Neuronal stem cell (in vitro differentiated cells): ENCODE measurements at regions not wholly inside any gene's neighbourhood (a gene's known extent, or its start where the extent isn't known, plus 50 kb on each side); places are given as distances from the start of the nearest gene placed in this dataset.

Experiments used
- DNase-seq: peaks from one replicate; pipeline ENCODE4 v3.0.0-alpha.2; 2013; ENCODE audit warnings: low spot score
- H2AFZ ChIP-seq: one replicate; pipeline ENCODE4 v1.6.1; 2013; ENCODE audit warnings: mild to moderate bottlenecking, low read length, inconsistent platforms
- H2AK5ac ChIP-seq: 2 replicates; pipeline ENCODE4 v1.6.1; 2013; ENCODE audit warnings: low read depth, mild to moderate bottlenecking, inconsistent platforms, low read length, moderate library complexity, mixed read lengths
- H2BK120ac ChIP-seq: 2 replicates; pipeline ENCODE4 v1.6.1; 2013; ENCODE audit warnings: low read depth, mild to moderate bottlenecking, inconsistent platforms, low read length, moderate library complexity, mixed read lengths
- H2BK12ac ChIP-seq: one replicate; pipeline ENCODE4 v1.6.1; 2013; ENCODE audit warnings: low read length, inconsistent platforms
- H2BK15ac ChIP-seq: 2 replicates; pipeline ENCODE4 v1.6.1; 2013; ENCODE audit warnings: mild to moderate bottlenecking, low read length, inconsistent platforms, mixed read lengths
- H2BK5ac ChIP-seq: one replicate; pipeline ENCODE4 v1.6.1; 2013; ENCODE audit warnings: inconsistent platforms, mild to moderate bottlenecking, low read length, moderate library complexity
- H3K14ac ChIP-seq: one replicate; pipeline ENCODE4 v1.6.1; 2013; ENCODE audit warnings: low read length, inconsistent platforms
- H3K18ac ChIP-seq: 2 replicates; pipeline ENCODE4 v1.6.1; 2013; ENCODE audit warnings: low read length, inconsistent platforms
- H3K23ac ChIP-seq: 2 replicates; pipeline ENCODE4 v1.6.1; 2013; ENCODE audit warnings: low read depth, mild to moderate bottlenecking, mixed read lengths, low read length, inconsistent platforms; ENCODE audit not compliant: poor library complexity
- H3K27ac ChIP-seq: replicated peaks from 3 replicates; pipeline ENCODE4 v1.5.1; 2013; ENCODE audit warnings: low read length, inconsistent platforms
- H3K27me3 ChIP-seq, 3 experiments: 2 replicates each; pipeline ENCODE4 v1.6.1; 2013; ENCODE audit warnings: low read length in 3 of 3, mild to moderate bottlenecking in 2 of 3, inconsistent platforms in 1 of 3, low read depth in 1 of 3, mixed read lengths in 1 of 3, moderate library complexity in 1 of 3; ENCODE audit not compliant: control insufficient read depth in 3 of 3, insufficient read depth in 3 of 3
- H3K36me3 ChIP-seq, 2 donors: replicated peaks in 1 of 2; 2 replicates each; pipeline ENCODE4 v1.6.1; 2013; ENCODE audit warnings: low read length in 2 of 2; ENCODE audit not compliant: control insufficient read depth in 2 of 2, insufficient read depth in 2 of 2
- H3K4ac ChIP-seq: 2 replicates; pipeline ENCODE4 v1.6.1; 2013; ENCODE audit warnings: inconsistent platforms, mild to moderate bottlenecking, low read length, moderate library complexity
- H3K4me1 ChIP-seq, 2 donors: 1 replicate in 1 of 2; 2 replicates in 1 of 2; pipeline ENCODE4 v1.6.1; 2013; ENCODE audit warnings: low read length in 2 of 2, low read depth in 1 of 2; ENCODE audit not compliant: control insufficient read depth in 2 of 2, insufficient read depth in 1 of 2
- H3K4me2 ChIP-seq: one replicate; pipeline ENCODE4 v1.6.1; 2013; ENCODE audit warnings: mild to moderate bottlenecking, low read length, inconsistent platforms; ENCODE audit not compliant: insufficient read depth, poor library complexity, severe bottlenecking
- H3K4me3 ChIP-seq, 2 donors: 2 replicates each; pipeline ENCODE4 v1.5.1; 2013; ENCODE audit warnings: low read length in 2 of 2, mild to moderate bottlenecking in 2 of 2, inconsistent platforms in 1 of 2, moderate library complexity in 1 of 2
- H3K79me1 ChIP-seq: one replicate; pipeline ENCODE4 v1.6.1; 2013; ENCODE audit warnings: low read depth, mild to moderate bottlenecking, inconsistent platforms, low read length, moderate library complexity
- H3K9ac ChIP-seq: one replicate; pipeline ENCODE4 v1.6.1; 2013; ENCODE audit warnings: mild to moderate bottlenecking, low read depth, low read length, inconsistent platforms; ENCODE audit not compliant: poor library complexity
- H3K9me3 ChIP-seq, 2 donors: replicated peaks in 1 of 2; 2 replicates each; pipeline versions ENCODE3 to v1.6.1; 2013; ENCODE audit warnings: low read length in 2 of 2, mild to moderate bottlenecking in 2 of 2, inconsistent platforms in 1 of 2, low read depth in 1 of 2, mixed read lengths in 1 of 2, moderate library complexity in 1 of 2; ENCODE audit not compliant: control insufficient read depth in 2 of 2, insufficient read depth in 1 of 2
- H4K8ac ChIP-seq: one replicate; pipeline ENCODE4 v1.6.1; 2013; ENCODE audit warnings: low read depth, mild to moderate bottlenecking, inconsistent platforms, low read length, moderate library complexity
- H4K91ac ChIP-seq: one replicate; pipeline ENCODE4 v1.6.1; 2013; ENCODE audit warnings: low read length, low read depth, mild to moderate bottlenecking, inconsistent platforms; ENCODE audit not compliant: poor library complexity
- WGBS, 2 donors: extraction: QIAGEN DNeasy Blood & Tissue Kit; methylation state at CpG; one replicate each; pipeline ENCODE4 v1.1.7; 2013; ENCODE audit warnings: missing lambda C conversion rate in 2 of 2, mixed read lengths in 1 of 2; ENCODE audit not compliant: insufficient read length in 2 of 2, insufficient replicate concordance in 1 of 2; ENCODE audit errors: extremely low coverage in 2 of 2; 5-methylcytosine and 5-hydroxymethylcytosine counted together

- Histone ChIP-seq H3K14ac (no peak overlapping the region), H2AFZ (no peak overlapping the region), H2BK120ac (no peak overlapping the region), H3K23ac (no peak overlapping the region), H3K36me3 (no peaks in the 10 kb centered on the region), H3K27me3 (no peaks in the 10 kb centered on the region), H2BK15ac (no peak overlapping the region), H2BK5ac (no peak overlapping the region), H3K4me2 (no peak overlapping the region), H2BK12ac (no peak overlapping the region), H2AK5ac (no peak overlapping the region), H3K9ac (no peak overlapping the region), H3K4me1 (no peaks in the 10 kb centered on the region), H3K18ac (no peak overlapping the region), H4K8ac (no peak overlapping the region), H3K27ac (no peak overlapping the region), H3K4ac (no peak overlapping the region), H3K4me3 (no peak overlapping the region), H3K79me1 (no peaks in the 10 kb centered on the region), H4K91ac (no peak overlapping the region), H3K9me3 (no peaks in the 10 kb centered on the region)
- no peak for DNase-seq
Observed at GRCh38 chr5:51829691-51830090, 446.4 kb downstream of the ISL1 start.

DNA sequence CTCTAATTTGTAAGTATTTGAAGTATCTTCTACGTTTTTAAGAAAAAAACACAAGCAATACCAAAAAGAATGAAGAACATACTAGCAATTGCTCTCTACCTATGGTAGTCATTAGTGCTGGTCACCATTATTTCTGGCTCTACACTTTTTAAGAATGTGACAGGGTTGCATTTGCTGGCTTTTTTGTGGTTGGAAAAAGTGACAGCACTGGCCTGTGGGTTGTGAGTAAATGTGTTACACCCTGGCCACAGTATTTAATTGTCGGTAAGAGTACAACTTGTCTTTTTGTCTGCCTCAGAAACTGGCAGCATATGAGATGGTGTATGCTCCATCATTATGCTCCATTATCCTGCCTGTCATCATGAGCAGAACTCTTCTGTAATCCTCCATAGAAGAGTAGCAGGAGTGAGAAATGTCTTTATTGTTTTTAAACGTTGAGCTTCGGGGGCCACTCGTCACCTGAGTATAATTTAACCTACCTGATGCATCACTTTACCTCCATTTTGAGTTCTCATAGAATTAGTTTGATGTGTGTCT lies 449.8 kb downstream of the ISL1 start:
- WGBS, 2 donors, result no CpG with 5 or more reads among the region's 5 CpGs
- Histone ChIP-seq H3K9me3 (no peaks in the 10 kb centered on the region), H2AFZ (no peak overlapping the region), H3K4me1 (no peaks in the 10 kb centered on the region), H2BK5ac (no peak overlapping the region), H3K36me3 (no peaks in the 10 kb centered on the region), H2AK5ac (no peak overlapping the region), H3K4me2 (no peak overlapping the region), H3K4me3 (no peak overlapping the region), H3K23ac (no peak overlapping the region), H4K91ac (no peak overlapping the region), H2BK15ac (no peak overlapping the region), H3K14ac (no peak overlapping the region), H3K4ac (no peak overlapping the region), H2BK120ac (no peak overlapping the region), H4K8ac (no peak overlapping the region), H2BK12ac (no peak overlapping the region), H3K9ac (no peak overlapping the region), H3K27me3 (no peaks in the 10 kb centered on the region), H3K18ac (no peak overlapping the region), H3K27ac (no peak overlapping the region), H3K79me1 (no peaks in the 10 kb centered on the region)
- no peak for DNase-seq

- Histone ChIP-seq H3K36me3 (no peaks in the 10 kb centered on the region), H3K9me3 (no peaks in the 10 kb centered on the region), H3K4me3 (no peak overlapping the region), H3K4ac (no peak overlapping the region), H3K4me2 (no peak overlapping the region), H2BK15ac (no peak overlapping the region), H3K18ac (no peak overlapping the region), H4K91ac (no peak overlapping the region), H2BK12ac (no peak overlapping the region), H2AK5ac (no peak overlapping the region), H3K23ac (no peak overlapping the region), H3K27me3 (no peaks in the 10 kb centered on the region), H2AFZ (no peak overlapping the region), H3K79me1 (no peaks in the 10 kb centered on the region), H2BK120ac (no peak overlapping the region), H3K9ac (no peak overlapping the region), H3K4me1 (no peaks in the 10 kb centered on the region), H4K8ac (no peak overlapping the region), H3K14ac (no peak overlapping the region), H2BK5ac (no peak overlapping the region), H3K27ac (no peak overlapping the region)
- DNase-seq, result no peak
- no CpG with 5 or more reads among the region's 2 CpGs for WGBS, 2 donors
Observed at GRCh38 chr5:51838459-51838858, 455.2 kb downstream of the ISL1 start.

- WGBS, 2 donors, result no CpG with 5 or more reads among the region's 7 CpGs
- Histone ChIP-seq H3K4me2 (no peak overlapping the region), H3K18ac (peak overlapping the region; percentile 35), H2AK5ac (no peak overlapping the region), H3K23ac (no peak overlapping the region), H3K9me3 (no peaks in the 10 kb centered on the region), H2AFZ (no peak overlapping the region), H3K79me1 (no peaks in the 10 kb centered on the region), H4K91ac (no peak overlapping the region), H2BK12ac (no peak overlapping the region), H2BK5ac (no peak overlapping the region), H3K36me3 (no peaks in the 10 kb centered on the region), H3K4me3 (peak overlapping the region in 1 of 2 donors; percentile 46), H3K9ac (no peak overlapping the region), H3K14ac (no peak overlapping the region), H3K27ac (no peak overlapping the region), H3K27me3 (no peaks in the 10 kb centered on the region), H3K4me1 (no peaks in the 10 kb centered on the region), H2BK15ac (no peak overlapping the region), H3K4ac (no peak overlapping the region), H2BK120ac (no peak overlapping the region), H4K8ac (no peak overlapping the region)
- no peak for DNase-seq
Observed at GRCh38 chr5:51843893-51844292, 460.6 kb downstream of the ISL1 start.
